NB4 (cell line): ENCODE measurements at regions not wholly inside any gene's neighbourhood (a gene's known extent, or its start where the extent isn't known, plus 50 kb on each side); places are given as distances from the start of the nearest gene placed in this dataset.

Experiments
- DNase-seq: peaks from one replicate; pipeline ENCODE4 v3.0.0; 2010; ENCODE audit warnings: low read depth
- H3K4me3 ChIP-seq: one replicate; pipeline ENCODE4 v1.5.1; 2011; ENCODE audit warnings: mild to moderate bottlenecking, low read depth, low read length, moderate library complexity
- MYC ChIP-seq: IDR thresholded peaks from 2 replicates; pipeline ENCODE4 v1.6.1; 2011; ENCODE audit warnings: low read depth, low read length
- POLR2A ChIP-seq: IDR thresholded peaks from 2 replicates; pipeline ENCODE4 v1.6.1; 2011; ENCODE audit warnings: mild to moderate bottlenecking; ENCODE audit not compliant: insufficient read length; ENCODE audit errors: extremely low read depth
- TF ChIP-seq, protein P1 (sequence below): IDR thresholded peaks from one replicate; pipeline ENCODE4 v1.5.1; 2012; ENCODE audit warnings: low read depth, low read length
- TF ChIP-seq, protein P2 (sequence below): IDR thresholded peaks from 2 replicates; pipeline ENCODE4 v1.6.1; 2011; ENCODE audit warnings: low read depth, low read length

GRCh38 chr2:180505203-180505602 is 475.2 kb upstream of the UBE2E3 start:
- TF ChIP-seq MYC (no peak), POLR2A (no peak)
- TF ChIP-seq, protein P1, sequence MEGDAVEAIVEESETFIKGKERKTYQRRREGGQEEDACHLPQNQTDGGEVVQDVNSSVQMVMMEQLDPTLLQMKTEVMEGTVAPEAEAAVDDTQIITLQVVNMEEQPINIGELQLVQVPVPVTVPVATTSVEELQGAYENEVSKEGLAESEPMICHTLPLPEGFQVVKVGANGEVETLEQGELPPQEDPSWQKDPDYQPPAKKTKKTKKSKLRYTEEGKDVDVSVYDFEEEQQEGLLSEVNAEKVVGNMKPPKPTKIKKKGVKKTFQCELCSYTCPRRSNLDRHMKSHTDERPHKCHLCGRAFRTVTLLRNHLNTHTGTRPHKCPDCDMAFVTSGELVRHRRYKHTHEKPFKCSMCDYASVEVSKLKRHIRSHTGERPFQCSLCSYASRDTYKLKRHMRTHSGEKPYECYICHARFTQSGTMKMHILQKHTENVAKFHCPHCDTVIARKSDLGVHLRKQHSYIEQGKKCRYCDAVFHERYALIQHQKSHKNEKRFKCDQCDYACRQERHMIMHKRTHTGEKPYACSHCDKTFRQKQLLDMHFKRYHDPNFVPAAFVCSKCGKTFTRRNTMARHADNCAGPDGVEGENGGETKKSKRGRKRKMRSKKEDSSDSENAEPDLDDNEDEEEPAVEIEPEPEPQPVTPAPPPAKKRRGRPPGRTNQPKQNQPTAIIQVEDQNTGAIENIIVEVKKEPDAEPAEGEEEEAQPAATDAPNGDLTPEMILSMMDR: no peak
- TF ChIP-seq, protein P2, sequence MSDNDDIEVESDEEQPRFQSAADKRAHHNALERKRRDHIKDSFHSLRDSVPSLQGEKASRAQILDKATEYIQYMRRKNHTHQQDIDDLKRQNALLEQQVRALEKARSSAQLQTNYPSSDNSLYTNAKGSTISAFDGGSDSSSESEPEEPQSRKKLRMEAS: no peak
- no peak overlapping the region for H3K4me3 ChIP-seq
- DNase-seq: no peak

GRCh38 chr2:180497621-180498152 is 482.7 kb upstream of the UBE2E3 start:
- TF ChIP-seq MYC: no peak
- TF ChIP-seq, protein P2: no peak
- TF ChIP-seq, protein P1: no peak
- TF ChIP-seq POLR2A: no peak
- H3K4me3 ChIP-seq: no peak overlapping the region
- no peak for DNase-seq

- no peak for DNase-seq
- no peak overlapping the region for H3K4me3 ChIP-seq
- TF ChIP-seq, protein P2: no peak
- no peak for TF ChIP-seq MYC
- TF ChIP-seq, protein P1: no peak
- no peak for TF ChIP-seq POLR2A
Measured at GRCh38 chr2:180495606-180496005, 484.8 kb upstream of the UBE2E3 start.

GRCh38 chr2:180494286-180494685 is 486.1 kb upstream of the UBE2E3 start:
- DNase-seq: no peak

DNA sequence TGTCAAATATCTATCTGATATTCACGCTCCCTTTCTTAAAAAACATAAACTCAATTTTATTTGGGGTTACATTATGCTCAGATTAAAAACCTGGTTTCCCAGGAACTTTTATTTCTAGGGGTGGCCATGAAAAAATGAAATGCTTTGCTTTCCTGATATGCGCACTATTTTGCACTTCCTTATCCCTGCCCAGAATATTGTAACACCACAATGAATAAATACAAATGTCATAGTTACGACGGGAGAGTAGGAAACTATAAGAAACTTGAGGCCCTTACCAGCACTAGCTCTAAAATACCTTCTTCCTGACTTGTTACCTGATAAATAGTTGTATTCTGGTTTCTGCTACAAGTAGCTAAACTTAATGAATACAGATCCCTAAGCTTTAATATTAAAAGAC is 475.6 kb upstream of the CWC22 start:
- no peak for TF ChIP-seq POLR2A
- DNase-seq: no peak
- no peak overlapping the region for H3K4me3 ChIP-seq

More at GRCh38 chr2:180494286-180494685, 486.1 kb upstream of the UBE2E3 start:
- TF ChIP-seq, protein P1: no peak
- TF ChIP-seq, protein P2: no peak
- no peak for TF ChIP-seq MYC
- TF ChIP-seq POLR2A: no peak
- H3K4me3 ChIP-seq: no peak overlapping the region

- no peak overlapping the region for H3K4me3 ChIP-seq
Measured at GRCh38 chr2:180481998-180482397, 474.9 kb upstream of the CWC22 start.

More at GRCh38 chr2:180481998-180482397, 474.9 kb upstream of the CWC22 start:
- DNase-seq: no peak
- TF ChIP-seq, protein P2: no peak
- TF ChIP-seq MYC (no peak), POLR2A (no peak)
- TF ChIP-seq, protein P1: no peak
